ENCODE measurements at regions not wholly inside any gene's neighbourhood (a gene's known extent, or its start where the extent isn't known, plus 50 kb on each side); places are given as distances from the start of the nearest gene placed in this dataset.

DNA sequence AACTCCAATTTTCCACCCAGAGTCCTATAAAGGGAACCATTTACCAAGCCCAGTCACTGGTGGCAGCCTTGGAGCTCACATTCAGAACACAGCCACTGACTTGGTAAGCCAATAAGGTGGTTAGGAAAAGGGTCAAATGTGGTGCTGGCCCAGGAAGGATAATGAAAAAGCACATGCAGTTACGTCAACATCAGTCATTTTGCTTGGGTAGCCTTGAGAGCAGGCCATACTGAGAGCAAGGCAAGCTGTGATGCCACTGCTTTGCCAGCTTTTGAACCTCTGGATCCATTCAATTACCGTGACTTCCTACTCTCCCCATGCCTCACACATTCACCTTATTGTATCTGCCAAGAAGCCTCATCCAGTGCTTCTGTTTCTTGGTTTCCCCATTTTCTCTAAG, 253.6 kb downstream of the OPA1 start:
- H3K4me3 ChIP-seq (ENCODE audit: low read depth in 1 of 3, low read length in 3 of 3), result no peak overlapping the region
- H3K9me3 ChIP-seq (ENCODE audit: control insufficient read depth in 4 of 4, low read length in 3 of 4), result no peaks in the 10 kb centered on the region
- TF ChIP-seq FOXA1 (IDR thresholded peaks at IDR 0.05) (no peak), CTCF (IDR thresholded peaks at IDR 0.05; ENCODE audit: low read depth, low read length, missing input control) (no peak), GABPA (IDR thresholded peaks at IDR 0.05 in 1 of 2, conservative IDR thresholded peaks at IDR 0.05 in 1 of 2) (no peak), EGR1 (IDR thresholded peaks at IDR 0.05; ENCODE audit: low read depth in 2 of 2) (no peak), YY1 (IDR thresholded peaks at IDR 0.05) (no peak), RAD21 (IDR thresholded peaks at IDR 0.05) (no peak), HNF4G (IDR thresholded peaks at IDR 0.05) (no peak)
- no peak for DNase-seq (ENCODE audit: low spot score)
- WGBS, result 96% methylated on average over 2 of the region's 2 CpGs
- no peaks in the 10 kb centered on the region for H3K36me3 ChIP-seq (ENCODE audit: control insufficient read depth in 4 of 4, insufficient read depth in 3 of 4, low read depth in 1 of 4, low read length in 3 of 4)
- peaks cover 1 to 8% (median 3%) of the 10 kb centered on the region in 4 donors for H3K4me1 ChIP-seq (ENCODE audit: control insufficient read depth in 4 of 4, insufficient read depth in 4 of 4, low read length in 3 of 4)
- no peak overlapping the region for H3K9ac ChIP-seq (ENCODE audit: low read depth in 1 of 2, low read length in 2 of 2)
- H3K27ac ChIP-seq (ENCODE audit: low read depth in 1 of 2, low read length in 2 of 2), result no peak overlapping the region
- no peaks in the 10 kb centered on the region for H3K27me3 ChIP-seq (ENCODE audit: control insufficient read depth in 4 of 4, insufficient read depth in 4 of 4, low read length in 3 of 4)

GRCh38 chr3:193847402-193847801, 254.4 kb downstream of the OPA1 start:
- H3K27me3 ChIP-seq (ENCODE audit: control insufficient read depth in 4 of 4, insufficient read depth in 4 of 4, low read length in 3 of 4), result no peaks in the 10 kb centered on the region
- WGBS, result 84% methylated on average over 6 of the region's 6 CpGs
- no peaks in the 10 kb centered on the region for H3K9me3 ChIP-seq (ENCODE audit: control insufficient read depth in 4 of 4, low read length in 3 of 4)
- no peak overlapping the region for H3K4me3 ChIP-seq (ENCODE audit: low read depth in 1 of 3, low read length in 3 of 3)
- H3K36me3 ChIP-seq (ENCODE audit: control insufficient read depth in 4 of 4, insufficient read depth in 3 of 4, low read depth in 1 of 4, low read length in 3 of 4), result no peaks in the 10 kb centered on the region
- no peak overlapping the region for H3K9ac ChIP-seq (ENCODE audit: low read depth in 1 of 2, low read length in 2 of 2)
- H3K4me1 ChIP-seq (ENCODE audit: control insufficient read depth in 4 of 4, insufficient read depth in 4 of 4, low read length in 3 of 4), result peaks cover 1 to 8% (median 3%) of the 10 kb centered on the region in 4 donors
- TF ChIP-seq FOXA1 (IDR thresholded peaks at IDR 0.05) (no peak), TAF1 (conservative IDR thresholded peaks at IDR 0.05) (no peak), CTCF (IDR thresholded peaks at IDR 0.05; ENCODE audit: low read depth, low read length, missing input control) (no peak), SP1 (IDR thresholded peaks at IDR 0.05) (no peak), FOXA2 (IDR thresholded peaks at IDR 0.05) (no peak), HNF4A (conservative IDR thresholded peaks at IDR 0.05) (no peak), JUND (IDR thresholded peaks at IDR 0.05) (no peak), YY1 (IDR thresholded peaks at IDR 0.05) (no peak), EGR1 (IDR thresholded peaks at IDR 0.05; ENCODE audit: low read depth in 2 of 2) (no peak), HNF4G (IDR thresholded peaks at IDR 0.05) (no peak), RXRA (IDR thresholded peaks at IDR 0.05) (no peak), GABPA (IDR thresholded peaks at IDR 0.05 in 1 of 2, conservative IDR thresholded peaks at IDR 0.05 in 1 of 2) (no peak), RAD21 (IDR thresholded peaks at IDR 0.05) (no peak), NR2F2 (IDR thresholded peaks at IDR 0.05) (no peak), MAX (IDR thresholded peaks at IDR 0.05) (no peak)
- TF ChIP-seq, protein P1, sequence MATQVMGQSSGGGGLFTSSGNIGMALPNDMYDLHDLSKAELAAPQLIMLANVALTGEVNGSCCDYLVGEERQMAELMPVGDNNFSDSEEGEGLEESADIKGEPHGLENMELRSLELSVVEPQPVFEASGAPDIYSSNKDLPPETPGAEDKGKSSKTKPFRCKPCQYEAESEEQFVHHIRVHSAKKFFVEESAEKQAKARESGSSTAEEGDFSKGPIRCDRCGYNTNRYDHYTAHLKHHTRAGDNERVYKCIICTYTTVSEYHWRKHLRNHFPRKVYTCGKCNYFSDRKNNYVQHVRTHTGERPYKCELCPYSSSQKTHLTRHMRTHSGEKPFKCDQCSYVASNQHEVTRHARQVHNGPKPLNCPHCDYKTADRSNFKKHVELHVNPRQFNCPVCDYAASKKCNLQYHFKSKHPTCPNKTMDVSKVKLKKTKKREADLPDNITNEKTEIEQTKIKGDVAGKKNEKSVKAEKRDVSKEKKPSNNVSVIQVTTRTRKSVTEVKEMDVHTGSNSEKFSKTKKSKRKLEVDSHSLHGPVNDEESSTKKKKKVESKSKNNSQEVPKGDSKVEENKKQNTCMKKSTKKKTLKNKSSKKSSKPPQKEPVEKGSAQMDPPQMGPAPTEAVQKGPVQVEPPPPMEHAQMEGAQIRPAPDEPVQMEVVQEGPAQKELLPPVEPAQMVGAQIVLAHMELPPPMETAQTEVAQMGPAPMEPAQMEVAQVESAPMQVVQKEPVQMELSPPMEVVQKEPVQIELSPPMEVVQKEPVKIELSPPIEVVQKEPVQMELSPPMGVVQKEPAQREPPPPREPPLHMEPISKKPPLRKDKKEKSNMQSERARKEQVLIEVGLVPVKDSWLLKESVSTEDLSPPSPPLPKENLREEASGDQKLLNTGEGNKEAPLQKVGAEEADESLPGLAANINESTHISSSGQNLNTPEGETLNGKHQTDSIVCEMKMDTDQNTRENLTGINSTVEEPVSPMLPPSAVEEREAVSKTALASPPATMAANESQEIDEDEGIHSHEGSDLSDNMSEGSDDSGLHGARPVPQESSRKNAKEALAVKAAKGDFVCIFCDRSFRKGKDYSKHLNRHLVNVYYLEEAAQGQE (IDR thresholded peaks at IDR 0.05), result no peak
- TF ChIP-seq, protein P2, sequence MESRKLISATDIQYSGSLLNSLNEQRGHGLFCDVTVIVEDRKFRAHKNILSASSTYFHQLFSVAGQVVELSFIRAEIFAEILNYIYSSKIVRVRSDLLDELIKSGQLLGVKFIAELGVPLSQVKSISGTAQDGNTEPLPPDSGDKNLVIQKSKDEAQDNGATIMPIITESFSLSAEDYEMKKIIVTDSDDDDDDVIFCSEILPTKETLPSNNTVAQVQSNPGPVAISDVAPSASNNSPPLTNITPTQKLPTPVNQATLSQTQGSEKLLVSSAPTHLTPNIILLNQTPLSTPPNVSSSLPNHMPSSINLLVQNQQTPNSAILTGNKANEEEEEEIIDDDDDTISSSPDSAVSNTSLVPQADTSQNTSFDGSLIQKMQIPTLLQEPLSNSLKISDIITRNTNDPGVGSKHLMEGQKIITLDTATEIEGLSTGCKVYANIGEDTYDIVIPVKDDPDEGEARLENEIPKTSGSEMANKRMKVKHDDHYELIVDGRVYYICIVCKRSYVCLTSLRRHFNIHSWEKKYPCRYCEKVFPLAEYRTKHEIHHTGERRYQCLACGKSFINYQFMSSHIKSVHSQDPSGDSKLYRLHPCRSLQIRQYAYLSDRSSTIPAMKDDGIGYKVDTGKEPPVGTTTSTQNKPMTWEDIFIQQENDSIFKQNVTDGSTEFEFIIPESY (IDR thresholded peaks at IDR 0.05), result no peak
- TF ChIP-seq, protein P3, sequence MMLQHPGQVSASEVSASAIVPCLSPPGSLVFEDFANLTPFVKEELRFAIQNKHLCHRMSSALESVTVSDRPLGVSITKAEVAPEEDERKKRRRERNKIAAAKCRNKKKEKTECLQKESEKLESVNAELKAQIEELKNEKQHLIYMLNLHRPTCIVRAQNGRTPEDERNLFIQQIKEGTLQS (IDR thresholded peaks at IDR 0.05), result no peak
- H3K27ac ChIP-seq (ENCODE audit: low read depth in 1 of 2, low read length in 2 of 2), result no peak overlapping the region
- DNase-seq (ENCODE audit: low spot score), result no peak

All from liver (tissue), 8 donors.